ENCODE measurements at regions not wholly inside any gene's neighbourhood (a gene's known extent, or its start where the extent isn't known, plus 50 kb on each side); places are given as distances from the start of the nearest gene placed in this dataset.
"Not testable (repeated sequence)": the region's sequence is repeated elsewhere in the genome, so short reads cannot be mapped to it uniquely, and the experiment has no call there.

- DNase-seq = not testable (repeated sequence)
These were observed 126.4 kb downstream of the RBM46 start for GRCh38 chr4:154907345-154908045.

DNA sequence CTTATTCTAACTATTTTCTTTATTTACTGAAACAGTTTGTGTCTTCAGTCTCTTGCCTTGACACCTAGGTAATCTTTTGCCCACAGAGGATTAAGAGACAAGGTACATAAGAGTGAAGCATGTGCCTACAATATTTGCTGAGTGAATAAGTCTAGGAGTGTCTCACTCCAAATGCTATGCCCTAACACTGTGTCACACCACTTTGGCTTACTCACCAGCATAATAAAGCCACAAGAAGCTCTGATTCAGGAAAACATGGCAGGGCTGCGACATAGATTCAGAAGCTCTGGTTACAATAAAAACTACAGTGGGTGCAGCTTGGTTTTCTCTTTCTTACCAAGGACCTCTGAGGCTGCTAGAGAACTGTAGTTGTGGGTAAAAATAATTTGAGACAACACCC is 127.1 kb downstream of the RBM46 start:
- no peak for DNase-seq

GRCh38 chr4:154911097-154911496 is 130.0 kb downstream of the RBM46 start:
- DNase-seq = no peak

DNA sequence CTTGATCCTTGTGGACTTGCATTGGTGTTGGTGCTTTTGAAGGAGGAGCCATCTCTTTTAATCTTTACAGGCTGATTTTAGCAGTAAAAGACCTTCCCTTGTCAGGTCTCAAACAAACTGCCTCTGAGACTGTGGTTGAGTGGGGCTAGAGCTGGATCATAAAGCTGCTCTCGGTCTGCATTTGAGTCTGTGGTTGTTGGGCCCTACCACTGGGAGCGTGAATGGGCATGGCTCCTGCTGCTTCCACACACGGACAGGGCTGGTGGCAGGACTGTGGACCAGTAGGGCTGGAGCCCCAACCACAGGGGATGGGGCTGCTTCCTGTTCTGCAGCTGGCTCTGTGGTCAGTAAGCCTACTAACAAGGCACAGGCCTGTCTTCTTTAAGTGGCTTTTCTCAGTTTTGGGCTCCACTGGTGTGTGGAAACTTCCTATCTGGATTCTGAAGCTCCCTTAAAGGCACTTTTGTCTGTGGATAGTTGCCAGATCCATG is 130.6 kb downstream of the RBM46 start:
- DNase-seq = no peak

DNA sequence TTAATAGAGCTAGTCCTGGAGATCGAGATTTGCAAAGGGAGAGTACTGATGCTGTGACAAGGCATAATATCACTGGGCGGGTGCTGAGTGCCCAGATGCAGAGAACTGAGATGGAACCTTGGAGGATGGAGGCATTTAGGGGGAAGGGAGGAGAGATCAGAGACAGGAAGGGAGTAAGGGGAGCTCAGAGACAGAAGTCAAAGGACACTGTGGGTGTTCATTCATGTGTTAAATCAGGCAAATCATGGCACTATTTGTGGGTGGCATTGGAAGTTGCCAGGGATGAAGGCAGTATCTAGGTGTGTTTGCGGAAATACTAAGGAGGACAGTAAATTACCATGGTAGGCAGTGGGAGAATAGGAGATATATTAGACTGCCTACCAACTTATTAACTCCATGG is 135.0 kb downstream of the RBM46 start:
- DNase-seq = no peak

DNA sequence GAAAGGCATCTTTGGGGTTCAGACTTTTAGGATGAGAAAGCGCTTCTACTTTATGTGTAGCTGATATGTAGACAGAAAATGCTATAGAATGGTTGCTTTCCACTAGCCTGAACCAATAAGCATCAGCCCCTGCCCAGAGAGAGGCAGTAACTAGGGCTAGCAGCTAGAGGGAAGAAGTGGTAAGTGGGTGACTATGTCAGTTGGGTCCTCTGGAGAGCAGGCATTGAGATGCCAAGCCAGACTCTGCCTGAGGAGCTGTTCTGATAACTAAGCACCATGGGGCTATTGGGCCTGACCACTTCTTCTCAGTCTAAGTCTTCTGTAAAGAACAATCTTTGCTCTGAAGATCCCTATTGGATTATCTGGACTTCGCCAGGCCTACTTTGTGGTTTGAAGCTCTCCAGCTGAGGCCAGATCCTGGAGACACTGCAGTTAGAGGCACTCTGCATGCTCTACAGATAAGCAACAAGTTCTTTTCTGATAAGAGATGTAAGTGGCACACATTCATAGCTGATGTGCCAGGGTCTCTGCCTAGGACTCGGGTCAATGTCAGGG is 146.1 kb downstream of the RBM46 start:
- no peak for DNase-seq

GRCh38 chr4:154928640-154929257 is 147.7 kb downstream of the RBM46 start:
- no peak for DNase-seq

GRCh38 chr4:154936873-154937272 is 155.8 kb downstream of the RBM46 start:
- DNase-seq = no peak

GRCh38 chr4:154939851-154940250 is 158.8 kb downstream of the RBM46 start:
- DNase-seq = no peak

GRCh38 chr4:154942176-154942575 is 161.1 kb downstream of the RBM46 start:
- peak; percentile 80 for DNase-seq

DNA sequence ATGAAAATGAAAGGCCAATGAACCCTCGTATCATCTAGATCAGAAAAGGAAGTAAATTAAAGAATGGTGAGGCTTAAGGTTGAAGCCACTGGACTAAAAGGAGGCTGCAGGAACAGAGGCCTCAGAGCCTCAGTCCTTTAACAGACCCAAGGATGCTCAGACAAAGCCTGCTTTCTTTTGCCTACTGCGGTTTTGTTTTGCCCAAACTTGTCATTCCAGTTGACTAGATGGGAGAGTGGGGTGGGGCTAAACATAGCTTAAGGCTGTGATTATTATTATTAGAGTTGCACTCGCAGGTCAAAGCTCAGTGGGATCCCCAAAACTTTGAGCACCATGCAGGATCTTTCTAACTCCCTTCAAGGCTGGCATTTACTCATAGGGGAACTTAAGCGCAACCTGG is 163.9 kb downstream of the RBM46 start:
- DNase-seq = no peak

GRCh38 chr4:154946113-154946512 is 165.0 kb downstream of the RBM46 start:
- DNase-seq = peak; percentile 3

DNA sequence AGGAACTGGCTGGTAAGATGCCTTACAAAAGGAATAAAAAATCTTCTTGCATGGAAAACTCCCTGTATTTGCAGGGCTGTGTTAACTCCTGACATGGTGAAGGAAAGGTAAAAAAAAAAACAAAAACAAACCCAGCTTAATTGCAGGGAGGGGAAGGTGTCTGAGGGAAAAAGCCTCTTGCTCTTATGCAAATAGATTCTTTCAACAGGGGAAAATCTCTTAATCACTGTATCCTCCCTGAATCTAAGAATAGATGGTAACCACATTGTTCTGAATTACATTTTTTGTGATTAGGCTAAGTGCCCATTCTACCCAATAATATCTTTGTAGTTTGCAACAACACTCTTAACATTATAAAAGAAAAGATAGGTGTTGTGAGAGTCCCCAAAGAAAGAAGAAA is 172.6 kb downstream of the RBM46 start:
- DNase-seq = no peak

DNA sequence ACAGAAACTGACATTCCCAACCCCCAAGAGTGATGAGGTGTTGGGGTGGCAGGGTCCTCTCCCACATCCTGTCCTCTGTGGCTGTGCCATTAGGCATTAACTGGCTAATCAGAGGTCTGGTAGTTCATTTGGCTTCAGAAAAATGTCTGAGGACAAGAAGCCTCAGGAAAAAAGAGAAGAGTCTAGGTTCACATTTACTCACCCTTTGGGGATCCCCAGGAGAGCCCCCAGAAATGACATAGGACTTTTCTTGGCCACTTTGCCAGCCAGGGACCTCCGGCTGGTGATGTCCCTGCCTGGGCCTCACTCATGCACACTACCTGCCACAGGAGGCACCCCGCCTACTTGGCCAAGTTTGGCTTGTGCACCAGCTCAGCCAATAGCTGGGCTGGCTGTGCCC is 173.0 kb downstream of the RBM46 start:
- no peak for DNase-seq

DNA sequence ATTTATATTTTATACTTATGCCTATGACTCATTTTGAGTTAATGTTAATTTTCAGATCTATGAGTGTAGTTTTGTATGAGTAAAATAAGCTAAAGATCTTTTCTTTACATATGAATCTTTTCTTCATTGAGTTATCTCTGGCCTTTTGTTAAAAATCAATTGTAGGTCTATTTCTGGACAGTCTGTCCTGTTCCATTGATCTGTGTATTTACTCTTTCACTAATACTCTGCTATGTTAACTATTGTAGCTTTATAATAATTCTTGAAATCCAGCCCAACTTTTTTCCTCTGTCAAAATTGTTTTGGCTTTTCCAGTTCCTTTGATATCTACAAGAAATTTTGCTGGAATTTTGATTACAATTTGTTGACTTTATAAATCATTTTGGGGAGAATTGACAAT is 177.0 kb downstream of the RBM46 start:
- no peak for DNase-seq

- DNase-seq = no peak
These were observed 177.7 kb downstream of the RBM46 start for GRCh38 chr4:154958621-154959358.

DNA sequence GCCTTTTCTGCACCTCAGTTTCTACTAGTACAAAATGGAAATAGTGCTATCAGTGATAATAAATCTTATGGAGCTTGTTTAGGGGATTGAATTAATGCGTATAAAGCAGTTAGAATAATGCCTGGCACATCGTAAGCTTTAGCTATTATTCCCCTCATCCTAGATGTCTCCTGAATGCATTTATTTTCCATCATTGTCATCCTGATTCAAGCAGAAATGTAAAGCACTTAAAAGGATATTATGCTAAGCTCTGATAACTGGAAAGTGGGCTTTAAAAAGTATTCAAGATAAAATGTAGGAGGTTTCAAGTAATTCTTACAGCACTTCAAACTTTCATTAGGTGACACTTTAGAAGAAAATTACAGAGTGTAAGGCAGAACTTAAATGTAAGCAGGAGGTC is 178.7 kb downstream of the RBM46 start:
- DNase-seq = no peak

DNA sequence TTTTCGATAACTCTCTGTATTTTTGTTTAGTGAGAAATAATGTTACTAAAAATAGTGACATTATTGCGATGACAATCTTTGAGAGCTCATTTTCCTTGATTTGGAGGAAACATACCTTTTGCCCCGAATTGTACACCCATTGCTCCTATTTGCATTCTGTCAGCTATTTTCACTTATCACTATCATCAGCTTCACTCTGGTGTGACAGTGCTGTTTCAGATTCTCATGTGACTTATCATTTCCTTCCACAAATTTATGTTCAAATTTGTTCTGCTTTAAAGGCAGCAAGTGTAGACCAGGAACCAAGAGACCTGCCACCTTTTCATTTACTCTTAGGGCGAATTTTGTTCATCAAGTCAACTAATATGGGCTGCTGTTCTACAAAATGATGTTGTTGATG is 179.4 kb downstream of the RBM46 start:
- no peak for DNase-seq

- DNase-seq = no peak
These were observed 180.2 kb downstream of the RBM46 start for GRCh38 chr4:154961263-154961662.

DNA sequence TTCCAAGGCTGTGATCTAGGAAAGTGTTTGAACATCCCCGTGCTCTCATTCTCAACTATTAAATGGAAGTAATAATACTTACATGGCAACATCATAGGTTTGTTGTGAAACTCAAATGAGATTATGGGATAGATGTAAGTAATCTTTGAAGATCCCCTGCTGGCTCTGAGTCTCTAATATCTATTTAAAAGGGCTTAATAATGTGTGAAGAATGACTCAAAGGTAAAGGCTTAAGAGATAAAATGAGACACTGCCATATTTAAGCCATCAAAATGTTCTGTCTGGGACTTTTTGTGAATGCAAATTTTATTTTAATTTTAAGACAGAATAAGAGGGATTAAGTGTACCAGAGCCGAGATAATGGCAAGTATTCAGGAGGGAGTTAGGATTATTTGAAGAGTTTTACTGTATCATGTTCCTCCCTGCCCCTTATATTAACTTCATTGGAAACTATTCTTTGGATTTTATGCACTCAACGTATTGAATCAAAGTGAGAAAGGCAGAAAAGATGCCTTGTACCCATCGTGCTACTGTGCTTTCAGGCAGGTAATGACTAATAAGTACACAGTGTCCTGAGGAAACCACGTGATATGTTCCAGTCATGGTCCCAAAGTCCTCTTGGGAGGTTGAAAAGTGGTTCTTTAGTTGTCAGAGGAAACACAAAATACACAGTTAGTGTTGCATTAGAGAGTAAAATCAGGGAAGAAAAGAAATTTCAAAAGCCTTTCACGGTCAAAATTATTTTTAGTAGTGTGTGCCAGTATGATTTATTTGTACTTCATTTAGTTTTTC is 192.4 kb downstream of the RBM46 start:
- no peak for DNase-seq

GRCh38 chr4:154977228-154977627 is 196.2 kb downstream of the RBM46 start:
- DNase-seq = no peak

Measured in skin of body (tissue), 1 donor.